8988T (cell line): ENCODE measurements at regions not wholly inside any gene's neighbourhood (a gene's known extent, or its start where the extent isn't known, plus 50 kb on each side); places are given as distances from the start of the nearest gene placed in this dataset.

ENCODE experiments used
- DNase-seq: peaks from one replicate; pipeline ENCODE4 v3.0.0; 2011

DNA sequence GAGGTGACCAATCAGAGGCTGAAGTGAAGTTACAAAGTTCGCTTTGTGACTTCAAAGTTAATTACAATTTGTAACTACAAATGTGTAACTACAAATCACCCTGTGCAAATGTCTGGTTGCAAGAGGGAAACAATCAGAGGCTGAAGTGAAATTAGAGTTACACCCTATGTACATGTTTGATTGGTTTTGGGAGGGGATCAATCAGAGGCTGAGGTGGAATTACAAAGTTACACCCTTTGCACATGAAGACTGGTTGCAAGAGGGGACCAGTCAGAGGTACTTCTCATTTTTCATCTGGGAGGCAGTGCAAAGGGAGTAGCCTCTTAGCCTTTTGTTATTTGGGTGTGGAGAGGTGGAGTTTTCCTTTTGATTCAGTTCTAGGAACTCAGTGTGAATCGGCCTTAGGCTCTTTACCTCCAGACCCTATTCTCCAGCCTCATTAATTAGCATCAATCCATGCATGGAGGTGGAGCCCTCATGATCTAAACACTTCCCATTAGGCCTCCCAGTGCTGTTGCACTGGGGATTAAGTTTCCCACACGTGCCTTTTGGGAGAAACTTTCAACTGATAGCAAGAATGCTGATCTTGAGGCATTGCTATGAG lies 291.3 kb upstream of the MTNR1B start:
- DNase-seq: no peak

- DNase-seq: no peak
Measured at GRCh38 chr11:92681586-92681985, 287.9 kb upstream of the MTNR1B start.

DNA sequence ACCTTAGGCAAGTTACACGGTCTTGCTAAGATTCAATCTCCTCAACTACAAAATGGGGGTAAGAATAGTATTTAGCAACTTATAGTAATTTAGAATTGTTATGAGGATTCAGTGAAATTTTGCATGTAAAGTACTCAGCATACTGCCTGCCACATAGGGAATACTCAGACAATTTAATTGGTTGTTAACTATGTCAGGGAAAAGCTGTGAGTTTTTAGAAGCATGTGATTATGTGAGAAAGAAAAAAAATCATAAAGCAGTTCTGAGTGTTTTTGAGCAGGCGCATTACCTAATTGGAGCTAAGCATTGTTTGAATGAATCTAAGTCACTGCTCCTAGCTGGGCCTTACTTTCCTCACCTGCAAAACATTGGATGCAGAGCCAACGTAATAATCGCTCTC lies 287.3 kb upstream of the MTNR1B start:
- no peak for DNase-seq

- no peak for DNase-seq
Measured at GRCh38 chr11:92682952-92683351, 286.5 kb upstream of the MTNR1B start.

GRCh38 chr11:92685049-92685448 lies 284.4 kb upstream of the MTNR1B start:
- no peak for DNase-seq

DNA sequence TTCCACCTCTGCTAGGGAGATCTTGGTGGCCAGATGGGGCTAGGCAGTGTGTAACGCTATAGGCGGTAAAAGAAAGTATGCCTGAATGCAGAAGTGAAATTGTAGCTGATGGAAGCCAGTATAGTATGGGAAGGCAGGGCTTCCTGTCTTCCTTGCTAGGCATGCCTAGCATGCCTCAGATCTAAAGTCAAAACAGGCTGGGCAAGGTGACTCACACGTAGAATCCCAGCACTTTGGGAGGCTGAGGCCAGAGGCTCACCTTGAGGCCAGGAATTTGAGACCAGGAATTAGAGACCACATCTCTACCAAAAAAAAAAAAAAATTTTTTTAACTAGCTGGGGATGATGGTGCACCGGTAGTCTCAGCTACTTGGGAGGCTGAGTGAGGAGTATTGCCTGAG lies 281.7 kb upstream of the MTNR1B start:
- DNase-seq: no peak

DNA sequence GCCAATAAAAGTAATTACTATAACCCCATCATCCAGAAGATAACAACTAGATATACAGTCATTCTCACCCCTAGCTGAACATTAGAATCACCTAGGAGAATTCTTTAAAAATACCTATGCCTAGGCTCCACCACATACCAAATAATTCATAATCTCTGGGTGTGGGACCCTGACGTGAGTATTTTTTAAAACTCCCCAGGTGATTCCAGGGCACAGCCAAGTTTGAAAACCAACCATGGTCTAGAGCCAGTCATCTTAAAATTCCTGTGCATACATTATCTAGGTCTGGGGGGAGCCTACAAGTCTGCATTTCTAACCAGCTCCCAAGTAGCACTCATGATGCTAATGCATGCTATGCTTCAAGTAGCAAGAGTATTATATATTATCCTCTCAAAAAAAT lies 281.0 kb upstream of the MTNR1B start:
- no peak for DNase-seq

- DNase-seq: no peak
Measured at GRCh38 chr11:92692826-92693546, 276.5 kb upstream of the MTNR1B start.

DNA sequence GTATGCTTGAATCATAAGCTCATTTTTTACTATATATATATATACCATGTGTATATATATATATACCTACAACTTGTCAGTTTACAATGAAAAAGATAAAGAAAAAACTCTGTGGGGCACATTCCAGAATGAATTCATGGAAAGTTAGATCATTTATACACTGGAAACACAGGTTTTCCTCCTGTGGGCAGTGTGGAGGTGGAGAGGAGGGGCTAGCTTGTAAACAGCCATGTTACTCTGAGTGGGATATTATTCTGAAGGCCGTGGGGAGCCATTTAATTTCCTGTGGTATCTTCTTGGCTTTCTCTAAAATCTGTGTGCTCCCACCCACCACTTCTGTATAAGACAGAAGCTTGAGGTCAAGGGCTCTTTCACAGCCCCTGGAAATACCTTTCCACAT lies 273.4 kb upstream of the MTNR1B start:
- DNase-seq: no peak

DNA sequence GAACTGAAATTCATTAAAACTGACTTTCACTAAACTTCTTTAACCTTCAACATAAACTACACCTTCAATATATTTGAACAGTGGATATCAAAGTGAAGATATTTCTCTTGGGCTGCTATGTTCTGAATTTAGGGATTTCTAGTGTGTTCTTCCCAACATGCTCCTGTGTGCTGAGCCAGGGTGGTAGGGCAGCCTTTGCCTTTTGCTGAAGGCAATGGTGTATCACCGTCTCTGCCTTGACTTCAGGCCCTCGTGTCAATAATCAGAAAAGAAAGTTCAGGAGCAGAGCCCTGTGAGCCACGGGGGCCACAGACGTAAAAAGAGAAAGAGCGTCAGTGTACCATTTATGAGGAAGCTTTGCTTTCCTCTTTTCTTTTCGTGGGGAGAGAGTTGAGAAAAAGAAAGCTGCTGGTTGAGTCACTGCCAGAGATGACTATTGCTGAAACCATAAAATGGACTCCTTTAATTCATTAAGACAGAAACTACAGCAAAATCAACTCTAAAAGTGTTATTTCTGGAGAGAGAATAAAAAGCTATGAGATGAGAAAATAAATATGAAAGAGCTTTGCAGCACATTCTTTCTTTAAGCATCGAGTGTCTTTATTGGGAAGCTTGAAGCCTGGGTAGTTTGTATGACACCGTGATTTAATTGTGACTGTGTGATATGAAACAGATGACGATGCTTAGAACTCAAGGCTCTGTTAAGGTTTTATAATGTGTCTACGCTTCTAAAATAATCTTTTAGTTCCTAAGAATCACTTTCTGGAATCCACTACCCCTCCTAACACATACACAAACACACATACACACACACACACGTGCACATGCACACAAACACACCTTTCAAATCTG lies 271.8 kb upstream of the MTNR1B start:
- no peak for DNase-seq

GRCh38 chr11:92698742-92699141 lies 270.7 kb upstream of the MTNR1B start:
- no peak for DNase-seq

- DNase-seq: no peak
Measured at GRCh38 chr11:92702037-92702804, 267.2 kb upstream of the MTNR1B start.

- no peak for DNase-seq
Measured at GRCh38 chr11:92702805-92703448, 266.5 kb upstream of the MTNR1B start.

DNA sequence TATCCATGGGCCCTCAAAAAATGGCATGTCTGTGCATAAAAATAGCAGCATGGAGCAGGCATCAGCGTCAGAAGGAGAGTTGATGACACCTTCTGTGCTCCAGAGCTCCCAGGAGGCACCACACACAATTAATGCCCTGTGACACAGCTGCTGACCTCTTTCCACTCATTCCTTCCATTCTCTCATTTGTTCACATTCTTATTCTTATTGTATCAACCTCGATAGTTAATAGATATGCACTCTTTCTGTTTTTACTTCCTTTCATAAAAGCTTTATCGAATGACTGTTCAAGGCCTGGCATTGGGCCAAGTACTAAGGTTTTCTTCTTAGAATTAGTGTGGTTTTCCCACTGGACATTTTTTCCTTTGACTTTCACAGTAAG lies 266.0 kb upstream of the MTNR1B start:
- DNase-seq: no peak

DNA sequence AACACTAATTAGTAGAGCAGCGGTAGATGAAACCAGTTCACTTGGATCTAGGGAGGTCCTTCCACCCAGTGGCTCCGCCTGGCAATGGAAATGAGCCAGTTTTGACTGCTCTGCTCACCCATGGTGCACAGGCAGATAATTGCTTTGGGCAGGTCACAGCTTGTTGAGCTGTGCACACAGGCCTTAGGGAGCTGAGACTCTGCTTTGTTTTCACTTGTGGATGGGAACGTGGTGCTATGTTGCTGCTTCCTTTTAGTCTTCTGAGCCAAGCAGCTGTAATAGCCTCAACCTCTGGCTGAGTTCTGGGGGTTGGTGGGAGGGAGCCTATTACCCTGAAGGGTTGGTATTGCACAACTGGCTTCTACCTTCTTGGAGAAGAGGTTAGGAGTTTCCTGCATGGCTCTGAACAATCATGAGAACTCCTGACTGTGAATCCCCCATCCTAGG lies 262.3 kb upstream of the MTNR1B start:
- DNase-seq: no peak

GRCh38 chr11:92707665-92708064 lies 261.8 kb upstream of the MTNR1B start:
- DNase-seq: no peak

GRCh38 chr11:92709329-92709728 lies 260.1 kb upstream of the MTNR1B start:
- DNase-seq: no peak

DNA sequence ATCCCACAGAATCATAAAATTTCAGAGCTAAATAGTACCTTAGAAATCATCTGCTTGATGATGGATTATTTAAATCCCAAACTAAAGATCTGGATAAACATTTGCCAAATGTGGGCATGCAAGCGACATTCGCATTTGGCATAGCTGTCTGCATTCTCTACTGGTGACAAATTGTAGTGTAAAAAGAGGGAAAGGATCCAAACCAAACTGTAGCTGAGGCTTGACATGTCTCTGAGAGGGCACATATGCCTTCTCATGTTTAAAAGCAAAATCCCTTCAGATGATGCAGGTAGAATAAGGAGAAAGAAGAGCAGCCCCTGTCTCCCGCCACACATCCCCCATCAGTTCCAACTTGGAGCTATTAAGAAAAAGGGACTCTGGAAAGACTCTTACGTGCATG lies 257.5 kb upstream of the MTNR1B start:
- no peak for DNase-seq

- no peak for DNase-seq
Measured at GRCh38 chr11:92714111-92714510, 255.3 kb upstream of the MTNR1B start.

DNA sequence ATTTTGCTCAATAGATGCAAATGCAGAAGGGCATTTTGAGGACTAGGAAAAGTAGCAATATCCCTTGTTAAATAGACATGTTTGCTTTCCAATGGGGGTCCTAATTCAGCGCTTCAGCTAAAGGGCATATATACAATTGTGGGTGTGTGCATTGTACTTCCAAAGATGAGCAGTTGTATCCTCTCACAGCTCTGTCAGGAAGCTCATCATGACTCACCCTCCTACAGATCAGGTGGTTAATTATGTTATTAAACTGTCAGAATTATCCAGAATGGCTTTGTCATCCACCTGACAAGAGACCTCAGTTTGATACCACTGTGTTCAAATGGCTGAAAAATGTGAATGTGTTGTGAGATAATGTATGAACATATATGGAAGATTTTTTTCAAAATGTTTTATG lies 252.2 kb upstream of the MTNR1B start:
- DNase-seq: no peak

DNA sequence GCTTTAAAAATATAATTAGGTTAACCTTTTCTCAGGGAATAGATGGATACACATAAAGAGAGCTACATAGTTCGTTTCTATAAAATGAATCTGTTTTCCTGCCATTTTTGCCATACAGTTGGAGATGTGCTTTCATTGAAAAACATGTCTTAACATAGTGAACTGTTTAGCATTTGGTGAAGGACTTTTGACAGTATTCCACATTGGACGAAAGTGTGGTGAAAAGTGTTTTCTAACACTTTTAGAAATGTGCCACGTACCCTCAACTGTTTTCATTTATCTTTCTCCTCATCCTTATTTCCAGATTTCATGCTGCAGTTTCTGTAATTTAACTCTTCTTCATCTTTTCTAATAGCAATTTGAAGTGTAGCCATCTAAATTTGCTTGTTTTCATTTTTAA lies 249.1 kb upstream of the MTNR1B start:
- DNase-seq: no peak

DNA sequence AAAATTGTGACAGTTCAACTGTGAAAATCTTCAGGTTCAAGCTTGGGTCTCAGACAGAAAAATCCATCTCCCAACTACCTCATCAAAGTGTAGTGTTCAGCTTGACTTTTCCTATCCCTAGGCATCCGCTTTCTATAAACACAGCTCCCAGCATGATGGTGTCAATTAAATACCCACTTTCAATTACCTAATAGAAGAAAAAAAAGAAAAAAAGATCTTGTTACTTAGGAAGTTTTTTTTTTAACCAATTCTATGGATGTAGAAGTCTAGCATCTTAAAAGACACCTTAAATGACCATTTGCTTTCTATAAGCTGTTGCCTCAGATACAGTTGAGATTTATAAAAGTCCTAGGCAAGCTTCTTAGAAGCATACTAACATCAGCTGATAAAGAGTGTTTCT lies 244.1 kb upstream of the MTNR1B start:
- no peak for DNase-seq

- DNase-seq: no peak
Measured at GRCh38 chr11:92727123-92727522, 242.3 kb upstream of the MTNR1B start.
